ENCODE measurements at regions not wholly inside any gene's neighbourhood (a gene's known extent, or its start where the extent isn't known, plus 50 kb on each side); places are given as distances from the start of the nearest gene placed in this dataset.

DNA sequence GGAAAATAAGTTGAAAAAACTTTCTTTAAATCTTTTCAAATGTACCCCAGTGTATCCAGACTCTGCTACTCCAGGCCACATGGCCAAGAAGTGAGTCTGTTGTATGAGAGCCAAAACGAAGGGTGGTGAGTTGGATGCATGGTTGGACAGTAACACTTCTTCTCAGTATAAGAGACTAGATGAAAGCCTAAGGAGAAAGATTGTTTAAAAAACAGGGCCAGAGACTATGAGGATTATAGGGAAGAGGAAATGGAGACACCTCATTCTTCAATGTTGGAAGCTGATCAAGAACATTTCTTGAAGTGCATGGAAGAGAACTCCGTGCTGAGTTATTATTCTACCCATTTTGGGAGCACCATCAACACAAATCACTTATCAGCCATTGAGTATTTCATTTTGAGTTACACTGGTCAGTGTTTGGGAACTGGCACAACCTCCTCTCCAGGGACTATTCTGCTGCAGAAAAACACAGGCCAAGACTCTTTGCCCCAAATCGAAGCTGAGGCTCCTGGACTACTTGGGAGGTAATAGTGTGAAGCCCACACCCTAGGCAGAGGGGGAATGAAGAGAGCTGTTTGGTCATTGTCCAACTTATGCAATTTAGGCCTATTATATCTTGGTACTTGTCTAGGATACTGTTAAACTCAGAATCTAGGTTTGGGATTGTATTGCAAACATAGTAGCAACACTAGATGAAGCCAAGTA lies 123.0 kb upstream of the SEC61G start:
- TF ChIP-seq, protein P1, sequence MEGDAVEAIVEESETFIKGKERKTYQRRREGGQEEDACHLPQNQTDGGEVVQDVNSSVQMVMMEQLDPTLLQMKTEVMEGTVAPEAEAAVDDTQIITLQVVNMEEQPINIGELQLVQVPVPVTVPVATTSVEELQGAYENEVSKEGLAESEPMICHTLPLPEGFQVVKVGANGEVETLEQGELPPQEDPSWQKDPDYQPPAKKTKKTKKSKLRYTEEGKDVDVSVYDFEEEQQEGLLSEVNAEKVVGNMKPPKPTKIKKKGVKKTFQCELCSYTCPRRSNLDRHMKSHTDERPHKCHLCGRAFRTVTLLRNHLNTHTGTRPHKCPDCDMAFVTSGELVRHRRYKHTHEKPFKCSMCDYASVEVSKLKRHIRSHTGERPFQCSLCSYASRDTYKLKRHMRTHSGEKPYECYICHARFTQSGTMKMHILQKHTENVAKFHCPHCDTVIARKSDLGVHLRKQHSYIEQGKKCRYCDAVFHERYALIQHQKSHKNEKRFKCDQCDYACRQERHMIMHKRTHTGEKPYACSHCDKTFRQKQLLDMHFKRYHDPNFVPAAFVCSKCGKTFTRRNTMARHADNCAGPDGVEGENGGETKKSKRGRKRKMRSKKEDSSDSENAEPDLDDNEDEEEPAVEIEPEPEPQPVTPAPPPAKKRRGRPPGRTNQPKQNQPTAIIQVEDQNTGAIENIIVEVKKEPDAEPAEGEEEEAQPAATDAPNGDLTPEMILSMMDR (IDR thresholded peaks at IDR 0.05) = no peak

DNA sequence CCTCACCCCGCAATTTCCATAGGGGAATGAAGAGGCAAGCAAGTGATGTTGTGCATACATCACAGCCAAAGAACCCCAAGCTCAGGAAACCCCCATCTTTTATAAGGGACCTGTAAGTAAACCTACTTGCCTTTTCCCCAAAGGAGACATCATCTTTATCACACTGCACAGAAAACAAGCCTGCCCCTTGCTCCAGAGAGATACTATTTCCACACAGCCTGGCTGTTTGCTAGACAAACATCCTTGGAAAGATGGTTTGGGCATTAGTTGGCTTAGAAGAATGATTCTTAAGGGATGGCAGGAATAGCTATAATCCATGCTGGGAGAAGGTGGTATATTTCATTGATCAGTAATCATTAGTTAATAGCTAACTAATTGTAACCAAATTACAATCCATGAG lies 123.7 kb upstream of the SEC61G start:
- TF ChIP-seq, protein P1 (IDR thresholded peaks at IDR 0.05) = no peak

DNA sequence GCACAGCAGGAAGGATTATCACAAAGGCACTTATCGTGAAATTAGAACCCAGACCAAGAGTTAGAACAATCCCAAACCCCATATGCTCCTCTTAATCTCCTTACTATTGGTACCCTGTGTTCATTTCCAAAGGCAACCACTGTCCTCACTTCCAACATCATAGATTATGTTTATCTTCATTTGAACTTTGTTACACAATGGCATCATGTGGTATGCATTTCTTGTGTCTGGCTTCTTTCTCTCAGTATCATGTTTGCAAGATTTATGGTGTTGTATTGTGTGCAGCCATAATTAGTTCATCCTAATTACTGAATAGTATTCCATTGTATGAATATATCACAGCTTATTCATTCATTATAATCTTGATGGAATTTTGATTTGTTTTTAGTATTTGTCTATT lies 124.6 kb upstream of the SEC61G start:
- TF ChIP-seq, protein P1 (IDR thresholded peaks at IDR 0.05) = no peak

DNA sequence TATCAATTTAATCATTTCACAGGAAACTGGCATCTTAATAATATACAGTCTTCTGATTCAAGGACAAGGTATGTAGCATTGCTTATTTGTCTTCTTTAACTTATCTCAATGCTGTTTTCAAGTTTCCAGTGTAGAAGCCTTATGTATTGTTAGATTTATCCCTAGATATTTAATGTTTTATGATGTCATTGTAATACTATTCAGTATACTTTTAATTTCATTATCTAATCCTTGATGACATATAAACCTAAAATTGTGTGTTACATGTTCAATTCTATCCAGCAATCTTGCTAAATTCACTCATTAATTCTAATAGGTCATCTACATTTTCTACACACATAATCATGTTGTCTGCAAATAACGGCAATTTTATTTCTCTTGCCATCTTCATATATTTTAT lies 126.3 kb upstream of the SEC61G start:
- TF ChIP-seq, protein P1 (IDR thresholded peaks at IDR 0.05) = no peak

DNA sequence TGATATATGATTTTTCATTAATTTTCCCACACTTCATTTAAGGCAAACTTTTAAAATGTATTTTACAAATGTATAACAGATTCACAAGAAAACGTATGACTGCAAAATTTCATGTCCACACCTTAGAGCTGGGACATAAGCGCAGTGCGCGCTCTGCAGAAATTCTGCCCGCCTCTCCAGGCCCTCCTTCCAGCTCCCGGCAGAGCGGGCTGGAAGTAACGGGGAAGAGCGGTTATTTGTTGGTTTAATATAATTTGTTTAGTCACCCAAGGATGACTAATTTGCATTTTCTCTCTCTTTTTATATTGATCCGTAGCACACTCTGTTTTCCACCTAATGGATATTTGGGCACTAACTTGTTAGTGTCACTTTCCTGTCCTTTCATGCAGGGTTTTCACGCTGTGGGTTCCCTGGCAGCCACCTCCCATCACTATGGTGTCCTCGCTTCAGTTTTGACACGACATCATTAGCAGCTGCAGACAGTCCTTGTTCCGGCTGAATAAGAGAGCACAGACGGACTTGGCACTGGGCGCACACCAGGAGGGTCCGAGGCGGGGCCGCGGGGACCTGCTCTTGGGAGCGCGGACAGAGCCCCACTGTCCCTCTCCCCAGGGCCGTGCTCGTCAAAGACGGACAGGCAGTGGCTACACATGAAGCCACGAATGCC lies 129.2 kb upstream of the SEC61G start:
- TF ChIP-seq, protein P1 (IDR thresholded peaks at IDR 0.05) = no peak

DNA sequence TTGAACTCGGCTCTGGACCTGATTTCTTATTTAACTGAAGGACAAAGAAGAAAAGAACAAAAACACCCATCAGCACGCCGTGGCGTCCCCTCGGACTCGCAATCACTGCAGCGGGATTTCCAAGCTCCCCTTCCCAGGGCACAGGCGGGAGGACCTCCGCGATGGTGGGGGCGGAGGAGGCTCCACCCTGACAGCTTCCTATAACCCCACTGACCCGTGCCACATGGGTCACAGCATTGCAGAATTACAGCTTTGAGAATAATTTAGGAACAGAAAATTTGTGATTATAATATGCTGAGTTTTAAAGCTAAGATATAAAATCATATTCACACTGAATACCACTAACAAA lies 129.7 kb upstream of the SEC61G start:
- TF ChIP-seq, protein P1 (IDR thresholded peaks at IDR 0.05) = no peak

DNA sequence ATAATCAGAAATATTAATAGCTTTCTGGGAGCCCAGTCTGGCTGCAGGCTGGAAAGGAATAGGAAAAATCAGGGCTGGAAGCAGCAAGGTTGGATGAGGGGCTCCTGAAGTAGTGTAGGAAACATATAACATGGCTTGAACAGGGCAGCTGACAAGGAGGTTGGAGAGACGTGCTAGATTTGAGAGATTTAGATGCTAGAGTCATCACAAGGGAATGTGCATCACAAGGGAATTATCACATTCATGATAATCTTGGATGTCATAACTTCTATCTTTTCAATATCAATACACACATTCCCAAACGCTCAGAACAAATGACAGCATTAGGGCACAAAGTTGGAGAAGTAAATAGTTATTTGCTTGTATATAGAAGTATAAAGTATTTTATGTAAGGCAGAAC lies 120.9 kb upstream of the EGFR start:
- TF ChIP-seq, protein P1 (IDR thresholded peaks at IDR 0.05) = no peak

Data from LNCAP (cell line).